ENCODE measurements at regions not wholly inside any gene's neighbourhood (a gene's known extent, or its start where the extent isn't known, plus 50 kb on each side); places are given as distances from the start of the nearest gene placed in this dataset.
A peak's percentile ranks its signal among the peaks of the same experiment; 100 is the strongest.

GRCh38 chr14:97642631-97643030, 845.4 kb downstream of the VRK1 start:
- Histone ChIP-seq H3K27me3 (replicated peaks in 1 of 2; ENCODE audit: control insufficient read depth in 2 of 2, extremely low read depth in 1 of 2, insufficient read depth in 2 of 2, low read length in 1 of 2) (no peaks in the 10 kb centered on the region), H3K27ac (ENCODE audit: low read length) (no peak overlapping the region), H3K36me3 (ENCODE audit: control insufficient read depth in 2 of 2, extremely low read depth in 1 of 2, insufficient read depth in 1 of 2, low read length in 1 of 2) (no peaks in the 10 kb centered on the region), H3K9me3 (no peaks in the 10 kb centered on the region), H3K4me3 (ENCODE audit: control insufficient read depth in 1 of 2, extremely low read depth in 1 of 2, low read length in 1 of 2) (no peak overlapping the region), H3K4me1 (ENCODE audit: control insufficient read depth in 1 of 2, extremely low read depth in 1 of 2, insufficient read depth in 2 of 2, low read length in 2 of 2) (peaks cover 3 to 7% of the 10 kb centered on the region in 2 experiments)
- DNase-seq (no peak), ATAC-seq (replicated peaks in 1 of 4) (no peak)
- ChIA-PET POLR2A (interaction anchor here (0.6 to 0.7 kb wide), 3 partner anchors 167 to 1524 kb away, joined by 5 to 10 read pairs (median 6); no protein-coding TSS in a partner anchor), CTCF (interaction anchor here in 1 of 2 donors (0.6 kb wide), 2 partner anchors 51 to 177 kb away, joined by 3 to 7 read pairs; no protein-coding TSS in a partner anchor)
- peaks cover 0 to 3% (median 0%) of the 10 kb centered on the region in 3 donors for H3K9me3 Mint-ChIP-seq
- no peaks in the 10 kb centered on the region for H3K36me3 Mint-ChIP-seq
- H3K4me3 Mint-ChIP-seq: peak overlapping the region in 1 of 3 donors; percentile 60
- peaks cover 45 to 50% (median 49%) of the 10 kb centered on the region in 3 donors for H3K4me1 Mint-ChIP-seq
- no peaks in the 10 kb centered on the region for H3K27me3 Mint-ChIP-seq
- WGBS (ENCODE audit: insufficient coverage): no CpG with 5 or more reads among the region's 3 CpGs
- peak overlapping the region; percentile 66 to 88 for H3K27ac Mint-ChIP-seq

GRCh38 chr14:97644365-97644764, 847.2 kb downstream of the VRK1 start:
- Mint-ChIP-seq H3K4me1 (peaks cover 29 to 33% (median 32%) of the 10 kb centered on the region in 3 donors), H3K9me3 (peaks cover 0 to 3% (median 0%) of the 10 kb centered on the region in 3 donors), H3K36me3 (no peaks in the 10 kb centered on the region), H3K27ac (peak overlapping the region in 1 of 2 donors; percentile 17), H3K27me3 (no peaks in the 10 kb centered on the region), H3K4me3 (no peak overlapping the region)
- POLR2A ChIA-PET: no interaction called here
- H3K4me3 ChIP-seq (ENCODE audit: control insufficient read depth in 1 of 2, extremely low read depth in 1 of 2, low read length in 1 of 2): no peak overlapping the region
- peaks cover 0 to 5% of the 10 kb centered on the region in 2 experiments for H3K4me1 ChIP-seq (ENCODE audit: control insufficient read depth in 1 of 2, extremely low read depth in 1 of 2, insufficient read depth in 2 of 2, low read length in 2 of 2)
- no peak overlapping the region for H3K27ac ChIP-seq (ENCODE audit: low read length)
- no peaks in the 10 kb centered on the region for H3K27me3 ChIP-seq (replicated peaks in 1 of 2; ENCODE audit: control insufficient read depth in 2 of 2, extremely low read depth in 1 of 2, insufficient read depth in 2 of 2, low read length in 1 of 2)
- 89% methylated on average over 1 of the region's 1 CpG for WGBS (ENCODE audit: insufficient coverage)
- DNase-seq (no peak), ATAC-seq (replicated peaks in 1 of 4) (no peak)
- no peaks in the 10 kb centered on the region for H3K36me3 ChIP-seq (ENCODE audit: control insufficient read depth in 2 of 2, extremely low read depth in 1 of 2, insufficient read depth in 1 of 2, low read length in 1 of 2)
- CTCF ChIA-PET: no interaction called here
- no peaks in the 10 kb centered on the region for H3K9me3 ChIP-seq

GRCh38 chr14:97649752-97650151, 852.6 kb downstream of the VRK1 start:
- no peak overlapping the region for H3K27ac ChIP-seq (ENCODE audit: low read length)
- CTCF ChIA-PET: no interaction called here
- no peaks in the 10 kb centered on the region for H3K27me3 ChIP-seq (replicated peaks in 1 of 2; ENCODE audit: control insufficient read depth in 2 of 2, extremely low read depth in 1 of 2, insufficient read depth in 2 of 2, low read length in 1 of 2)
- Mint-ChIP-seq H3K27ac (no peak overlapping the region), H3K27me3 (no peaks in the 10 kb centered on the region), H3K9me3 (peaks cover 0 to 3% (median 0%) of the 10 kb centered on the region in 3 donors), H3K4me3 (no peak overlapping the region), H3K4me1 (peaks cover 0 to 2% (median 0%) of the 10 kb centered on the region in 3 donors), H3K36me3 (no peaks in the 10 kb centered on the region)
- H3K36me3 ChIP-seq (ENCODE audit: control insufficient read depth in 2 of 2, extremely low read depth in 1 of 2, insufficient read depth in 1 of 2, low read length in 1 of 2): no peaks in the 10 kb centered on the region
- POLR2A ChIA-PET: interaction anchor here in 1 of 2 donors (0.7 kb wide), 2 partner anchors 55 to 1370 kb away, joined by 3 read pairs; no protein-coding TSS in a partner anchor
- no peak overlapping the region for H3K4me3 ChIP-seq (ENCODE audit: control insufficient read depth in 1 of 2, extremely low read depth in 1 of 2, low read length in 1 of 2)
- no peaks in the 10 kb centered on the region for H3K9me3 ChIP-seq
- no peaks in the 10 kb centered on the region for H3K4me1 ChIP-seq (ENCODE audit: control insufficient read depth in 1 of 2, extremely low read depth in 1 of 2, insufficient read depth in 2 of 2, low read length in 2 of 2)
- no peak for DNase-seq
- no peak for ATAC-seq (replicated peaks in 1 of 4)
- WGBS (ENCODE audit: insufficient coverage): 94% methylated on average over 4 of the region's 5 CpGs

GRCh38 chr14:97655169-97655948, 858.2 kb downstream of the VRK1 start:
- Mint-ChIP-seq H3K9me3 (no peaks in the 10 kb centered on the region), H3K4me3 (no peak overlapping the region), H3K27me3 (no peaks in the 10 kb centered on the region), H3K4me1 (peaks cover 12 to 21% (median 14%) of the 10 kb centered on the region in 3 donors), H3K27ac (peak overlapping the region in 1 of 2 donors; percentile 68), H3K36me3 (no peaks in the 10 kb centered on the region)
- peak in 1 of 35 experiments; percentile 16 for DNase-seq
- POLR2A ChIA-PET: no interaction called here
- Histone ChIP-seq H3K9me3 (no peaks in the 10 kb centered on the region), H3K27me3 (replicated peaks in 1 of 2; ENCODE audit: control insufficient read depth in 2 of 2, extremely low read depth in 1 of 2, insufficient read depth in 2 of 2, low read length in 1 of 2) (no peaks in the 10 kb centered on the region), H3K27ac (ENCODE audit: low read length) (no peak overlapping the region), H3K4me1 (ENCODE audit: control insufficient read depth in 1 of 2, extremely low read depth in 1 of 2, insufficient read depth in 2 of 2, low read length in 2 of 2) (no peaks in the 10 kb centered on the region), H3K4me3 (ENCODE audit: control insufficient read depth in 1 of 2, extremely low read depth in 1 of 2, low read length in 1 of 2) (no peak overlapping the region), H3K36me3 (ENCODE audit: control insufficient read depth in 2 of 2, extremely low read depth in 1 of 2, insufficient read depth in 1 of 2, low read length in 1 of 2) (no peaks in the 10 kb centered on the region)
- peak; percentile 30 to 73 (median 39) for ATAC-seq (replicated peaks in 1 of 4)
- 100% methylated on average over 1 of the region's 5 CpGs for WGBS (ENCODE audit: insufficient coverage)
- CTCF ChIA-PET: no interaction called here

- no peak overlapping the region for H3K4me3 Mint-ChIP-seq
- H3K27me3 Mint-ChIP-seq: no peaks in the 10 kb centered on the region
- H3K36me3 ChIP-seq (ENCODE audit: control insufficient read depth in 2 of 2, extremely low read depth in 1 of 2, insufficient read depth in 1 of 2, low read length in 1 of 2): no peaks in the 10 kb centered on the region
- no peak for DNase-seq
- H3K4me1 Mint-ChIP-seq: peaks cover 13 to 21% (median 14%) of the 10 kb centered on the region in 3 donors
- H3K27me3 ChIP-seq (replicated peaks in 1 of 2; ENCODE audit: control insufficient read depth in 2 of 2, extremely low read depth in 1 of 2, insufficient read depth in 2 of 2, low read length in 1 of 2): no peaks in the 10 kb centered on the region
- ChIA-PET CTCF (no interaction called here), POLR2A (no interaction called here)
- no peaks in the 10 kb centered on the region for H3K9me3 Mint-ChIP-seq
- H3K27ac ChIP-seq (ENCODE audit: low read length): no peak overlapping the region
- WGBS (ENCODE audit: insufficient coverage): 100% methylated on average over 2 of the region's 2 CpGs
- H3K4me1 ChIP-seq (ENCODE audit: control insufficient read depth in 1 of 2, extremely low read depth in 1 of 2, insufficient read depth in 2 of 2, low read length in 2 of 2): no peaks in the 10 kb centered on the region
- no peak overlapping the region for H3K4me3 ChIP-seq (ENCODE audit: control insufficient read depth in 1 of 2, extremely low read depth in 1 of 2, low read length in 1 of 2)
- no peak overlapping the region for H3K27ac Mint-ChIP-seq
- ATAC-seq (replicated peaks in 1 of 4): no peak
- H3K36me3 Mint-ChIP-seq: no peaks in the 10 kb centered on the region
- no peaks in the 10 kb centered on the region for H3K9me3 ChIP-seq
These were observed 860.4 kb downstream of the VRK1 start for GRCh38 chr14:97657609-97658008.

- POLR2A ChIA-PET: no interaction called here
- CTCF ChIA-PET: no interaction called here
- no peak overlapping the region for H3K4me3 Mint-ChIP-seq
- Histone ChIP-seq H3K27ac (ENCODE audit: low read length) (no peak overlapping the region), H3K36me3 (ENCODE audit: control insufficient read depth in 2 of 2, extremely low read depth in 1 of 2, insufficient read depth in 1 of 2, low read length in 1 of 2) (no peaks in the 10 kb centered on the region), H3K9me3 (no peaks in the 10 kb centered on the region), H3K4me3 (ENCODE audit: control insufficient read depth in 1 of 2, extremely low read depth in 1 of 2, low read length in 1 of 2) (no peak overlapping the region), H3K4me1 (ENCODE audit: control insufficient read depth in 1 of 2, extremely low read depth in 1 of 2, insufficient read depth in 2 of 2, low read length in 2 of 2) (peaks cover 2 to 5% of the 10 kb centered on the region in 2 experiments), H3K27me3 (replicated peaks in 1 of 2; ENCODE audit: control insufficient read depth in 2 of 2, extremely low read depth in 1 of 2, insufficient read depth in 2 of 2, low read length in 1 of 2) (no peaks in the 10 kb centered on the region)
- ATAC-seq (replicated peaks in 1 of 4) (no peak), DNase-seq (no peak)
- H3K27me3 Mint-ChIP-seq: no peaks in the 10 kb centered on the region
- H3K36me3 Mint-ChIP-seq: no peaks in the 10 kb centered on the region
- peaks cover 0 to 4% (median 3%) of the 10 kb centered on the region in 3 donors for H3K9me3 Mint-ChIP-seq
- no peak overlapping the region for H3K27ac Mint-ChIP-seq
- peaks cover 19 to 25% (median 22%) of the 10 kb centered on the region in 3 donors for H3K4me1 Mint-ChIP-seq
- WGBS (ENCODE audit: insufficient coverage): 100% methylated on average over 3 of the region's 6 CpGs
These were observed 890.9 kb downstream of the VRK1 start for GRCh38 chr14:97687944-97688630.
